Tibial nerve (tissue), 4 donors: ENCODE measurements at regions not wholly inside any gene's neighbourhood (a gene's known extent, or its start where the extent isn't known, plus 50 kb on each side); places are given as distances from the start of the nearest gene placed in this dataset.
A peak's percentile ranks its signal among the peaks of the same experiment; 100 is the strongest.

ENCODE experiments used
- DNase-seq, 2 donors: peaks; one replicate each; pipeline ENCODE4 v3.0.0-alpha.2; 2019; ENCODE audit warnings: low spot score in 2 of 2
- H3K27ac ChIP-seq, 4 donors: fragments of 200-600 bp; sonication (generic) in 3 of 4; one replicate each; pipeline ENCODE4 v1.5.1; 2017 to 2019; ENCODE audit warnings: mild to moderate bottlenecking in 1 of 4
- H3K27me3 ChIP-seq, 2 donors: fragments of 200-600 bp; sonication (generic) in 1 of 2; one replicate each; pipeline versions ENCODE4 v1.5.1 to v1.6.0; 2017 to 2019
- H3K36me3 ChIP-seq, 3 donors: fragments of 200-600 bp; sonication (generic); one replicate each; pipeline ENCODE4 v1.5.1; 2018 to 2019
- H3K4me1 ChIP-seq, 4 donors: fragments of 200-600 bp; sonication (generic) in 3 of 4; one replicate each; pipeline ENCODE4 v1.5.1; 2017 to 2019
- H3K4me3 ChIP-seq, 4 donors: fragments of 200-600 bp; sonication (generic) in 3 of 4; one replicate each; pipeline ENCODE4 v1.5.1; 2017 to 2019; ENCODE audit warnings: mild to moderate bottlenecking in 1 of 4, moderate library complexity in 1 of 4
- H3K9me3 ChIP-seq, 4 donors: fragments of 200-600 bp; sonication (generic) in 3 of 4; one replicate each; pipeline ENCODE4 v1.5.1; 2017 to 2019
- EP300 ChIP-seq, 2 donors: sonication (generic); formaldehyde crosslinking; IDR thresholded peaks; one replicate each; pipeline ENCODE4 v1.6.1; 2017; ENCODE audit warnings: antibody characterized with exemption in 2 of 2, mild to moderate bottlenecking in 1 of 2
- POLR2A ChIP-seq, 2 donors: fragments of 450-650 bp; IDR thresholded peaks; one replicate each; pipeline ENCODE4 v1.6.1; 2017; ENCODE audit warnings: antibody characterized with exemption in 2 of 2, mild to moderate bottlenecking in 2 of 2, moderate library complexity in 2 of 2
- WGBS, 2 donors: methylation state at CpG; one replicate each; pipeline ENCODE4 v1.1.5; 2018; 5-methylcytosine and 5-hydroxymethylcytosine counted together
- TF ChIP-seq, protein P1 (sequence below), 5 experiments: fragments of 200-600 bp in 3 of 5; fragments of 450-650 bp in 2 of 5; sonication (generic) in 3 of 5; IDR thresholded peaks; one replicate each; pipeline ENCODE4 v1.5.1; 2016 to 2019; ENCODE audit warnings: antibody characterized with exemption in 5 of 5, mild to moderate bottlenecking in 3 of 5, moderate library complexity in 2 of 5

DNA sequence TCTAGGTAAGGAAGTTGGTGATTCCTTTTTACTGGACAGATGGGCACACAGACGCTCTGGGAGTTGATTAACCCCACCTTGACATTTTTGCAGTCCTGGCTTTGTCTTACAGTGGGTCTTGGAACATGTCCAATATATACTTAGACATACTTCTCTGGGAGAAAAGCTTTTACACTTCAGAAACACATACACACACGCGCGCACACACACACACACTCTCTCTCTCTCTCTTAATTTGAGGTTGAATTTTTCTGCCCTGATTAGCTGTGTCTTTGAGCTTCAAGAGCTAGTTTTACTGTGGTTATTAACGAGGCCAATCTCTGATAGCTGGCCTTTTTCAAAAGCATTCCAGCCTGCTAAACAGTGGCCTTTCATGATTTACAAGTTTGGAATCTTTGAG is 215.0 kb downstream of the MYCN start:
- Histone ChIP-seq H3K4me1 (no peaks in the 10 kb centered on the region), H3K27ac (no peak overlapping the region), H3K27me3 (no peaks in the 10 kb centered on the region), H3K36me3 (no peaks in the 10 kb centered on the region), H3K4me3 (no peak overlapping the region), H3K9me3 (no peaks in the 10 kb centered on the region)
- TF ChIP-seq, protein P1, sequence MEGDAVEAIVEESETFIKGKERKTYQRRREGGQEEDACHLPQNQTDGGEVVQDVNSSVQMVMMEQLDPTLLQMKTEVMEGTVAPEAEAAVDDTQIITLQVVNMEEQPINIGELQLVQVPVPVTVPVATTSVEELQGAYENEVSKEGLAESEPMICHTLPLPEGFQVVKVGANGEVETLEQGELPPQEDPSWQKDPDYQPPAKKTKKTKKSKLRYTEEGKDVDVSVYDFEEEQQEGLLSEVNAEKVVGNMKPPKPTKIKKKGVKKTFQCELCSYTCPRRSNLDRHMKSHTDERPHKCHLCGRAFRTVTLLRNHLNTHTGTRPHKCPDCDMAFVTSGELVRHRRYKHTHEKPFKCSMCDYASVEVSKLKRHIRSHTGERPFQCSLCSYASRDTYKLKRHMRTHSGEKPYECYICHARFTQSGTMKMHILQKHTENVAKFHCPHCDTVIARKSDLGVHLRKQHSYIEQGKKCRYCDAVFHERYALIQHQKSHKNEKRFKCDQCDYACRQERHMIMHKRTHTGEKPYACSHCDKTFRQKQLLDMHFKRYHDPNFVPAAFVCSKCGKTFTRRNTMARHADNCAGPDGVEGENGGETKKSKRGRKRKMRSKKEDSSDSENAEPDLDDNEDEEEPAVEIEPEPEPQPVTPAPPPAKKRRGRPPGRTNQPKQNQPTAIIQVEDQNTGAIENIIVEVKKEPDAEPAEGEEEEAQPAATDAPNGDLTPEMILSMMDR (IDR thresholded peaks at IDR 0.05), result no peak
- TF ChIP-seq POLR2A (IDR thresholded peaks at IDR 0.05), result no peak
- no peak for TF ChIP-seq EP300 (IDR thresholded peaks at IDR 0.05)
- DNase-seq, result peak in 1 of 2 donors; percentile 1
- WGBS, 2 donors, result 53 to 54% methylated on average over 5 of the region's 5 CpGs

DNA sequence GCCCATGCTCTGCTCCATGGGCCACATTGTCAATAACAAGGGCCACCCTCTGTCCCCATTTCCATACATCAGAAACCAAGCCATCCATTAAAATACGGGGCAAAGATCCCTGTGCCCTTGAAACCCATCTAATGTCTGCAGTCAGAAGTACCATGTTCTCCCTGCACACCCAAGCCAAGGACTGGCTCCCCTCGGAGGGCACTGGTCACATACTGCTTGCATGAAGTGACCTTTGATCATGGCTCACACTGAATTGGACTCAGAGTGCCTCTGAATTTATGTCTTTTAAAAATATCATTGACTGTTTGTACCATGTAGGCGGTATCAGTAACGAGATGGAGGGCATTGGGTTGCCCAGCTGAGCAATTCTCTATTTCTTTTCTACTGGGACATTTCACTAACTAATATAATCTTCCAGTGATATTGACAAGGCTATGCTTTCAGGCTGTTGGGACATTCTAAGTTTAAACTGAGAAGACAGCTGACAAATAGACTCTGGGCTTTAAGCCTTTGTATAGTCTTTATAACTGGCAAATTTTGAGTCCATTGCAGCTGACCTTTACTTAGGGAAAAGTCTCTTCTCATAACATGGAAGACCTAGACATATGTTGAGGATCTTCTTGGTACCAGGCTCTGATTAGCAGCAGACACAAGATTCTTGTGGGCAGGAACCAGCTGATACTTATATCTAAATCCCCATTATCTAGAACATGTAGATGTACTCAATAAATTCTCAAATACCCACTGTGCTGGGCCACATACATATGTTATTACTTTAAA is 214.3 kb downstream of the MYCN start:
- TF ChIP-seq, protein P1 (IDR thresholded peaks at IDR 0.05), result no peak
- no peak for TF ChIP-seq EP300 (IDR thresholded peaks at IDR 0.05)
- TF ChIP-seq POLR2A (IDR thresholded peaks at IDR 0.05), result no peak
- no peaks in the 10 kb centered on the region for H3K36me3 ChIP-seq
- DNase-seq, result no peak
- 80 to 85% methylated on average over 4 of the region's 4 CpGs for WGBS, 2 donors
- no peak overlapping the region for H3K4me3 ChIP-seq
- H3K27me3 ChIP-seq, result no peaks in the 10 kb centered on the region
- H3K4me1 ChIP-seq, result no peaks in the 10 kb centered on the region
- H3K9me3 ChIP-seq, result no peaks in the 10 kb centered on the region
- no peak overlapping the region for H3K27ac ChIP-seq

DNA sequence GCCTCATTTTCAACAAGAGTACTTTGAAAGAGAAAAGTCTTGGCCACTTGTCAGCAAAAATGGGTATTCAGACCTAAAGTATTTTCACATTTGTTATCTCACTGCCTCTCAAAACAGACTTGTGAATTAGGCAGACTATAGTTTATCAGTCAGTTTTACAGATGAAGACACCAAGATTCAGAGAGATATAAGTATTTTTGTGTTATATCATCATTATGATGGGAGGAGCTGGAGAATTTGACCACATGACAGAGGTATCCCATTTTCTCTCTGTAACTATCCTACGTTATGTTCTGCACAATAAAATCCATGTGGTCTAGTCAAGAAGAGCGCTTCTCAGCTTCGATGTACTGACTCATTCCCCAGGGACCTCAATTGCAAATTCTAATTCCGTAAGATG is 213.7 kb downstream of the MYCN start:
- TF ChIP-seq, protein P1 (IDR thresholded peaks at IDR 0.05), result no peak
- TF ChIP-seq POLR2A (IDR thresholded peaks at IDR 0.05) (no peak), EP300 (IDR thresholded peaks at IDR 0.05) (no peak)
- no peak overlapping the region for H3K27ac ChIP-seq
- peak in 1 of 2 donors; percentile 1 for DNase-seq
- no peaks in the 10 kb centered on the region for H3K4me1 ChIP-seq
- no peak overlapping the region for H3K4me3 ChIP-seq
- H3K27me3 ChIP-seq, result no peaks in the 10 kb centered on the region
- H3K36me3 ChIP-seq, result no peaks in the 10 kb centered on the region
- no peaks in the 10 kb centered on the region for H3K9me3 ChIP-seq
- 94% methylated on average over 4 of the region's 4 CpGs for WGBS, 2 donors

DNA sequence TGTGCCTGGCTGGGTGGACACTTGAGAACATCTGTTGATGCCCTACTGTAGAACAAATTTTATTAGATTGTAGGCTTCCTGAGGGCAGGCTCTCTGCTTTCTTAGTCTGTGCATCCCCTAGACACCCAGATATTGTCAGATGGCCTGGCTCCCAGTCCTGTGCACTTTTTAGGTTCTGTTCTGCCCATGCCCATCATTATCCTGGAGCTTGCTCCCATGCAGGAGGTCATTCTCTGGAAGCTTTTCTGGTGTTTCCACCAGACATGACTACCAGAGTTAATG is 213.3 kb downstream of the MYCN start:
- TF ChIP-seq, protein P1 (IDR thresholded peaks at IDR 0.05), result no peak
- TF ChIP-seq EP300 (IDR thresholded peaks at IDR 0.05) (no peak), POLR2A (IDR thresholded peaks at IDR 0.05) (no peak)
- H3K4me1 ChIP-seq, result no peaks in the 10 kb centered on the region
- DNase-seq, result no peak
- no peaks in the 10 kb centered on the region for H3K27me3 ChIP-seq
- no peaks in the 10 kb centered on the region for H3K9me3 ChIP-seq
- H3K27ac ChIP-seq, result no peak overlapping the region
- no peak overlapping the region for H3K4me3 ChIP-seq
- no peaks in the 10 kb centered on the region for H3K36me3 ChIP-seq

DNA sequence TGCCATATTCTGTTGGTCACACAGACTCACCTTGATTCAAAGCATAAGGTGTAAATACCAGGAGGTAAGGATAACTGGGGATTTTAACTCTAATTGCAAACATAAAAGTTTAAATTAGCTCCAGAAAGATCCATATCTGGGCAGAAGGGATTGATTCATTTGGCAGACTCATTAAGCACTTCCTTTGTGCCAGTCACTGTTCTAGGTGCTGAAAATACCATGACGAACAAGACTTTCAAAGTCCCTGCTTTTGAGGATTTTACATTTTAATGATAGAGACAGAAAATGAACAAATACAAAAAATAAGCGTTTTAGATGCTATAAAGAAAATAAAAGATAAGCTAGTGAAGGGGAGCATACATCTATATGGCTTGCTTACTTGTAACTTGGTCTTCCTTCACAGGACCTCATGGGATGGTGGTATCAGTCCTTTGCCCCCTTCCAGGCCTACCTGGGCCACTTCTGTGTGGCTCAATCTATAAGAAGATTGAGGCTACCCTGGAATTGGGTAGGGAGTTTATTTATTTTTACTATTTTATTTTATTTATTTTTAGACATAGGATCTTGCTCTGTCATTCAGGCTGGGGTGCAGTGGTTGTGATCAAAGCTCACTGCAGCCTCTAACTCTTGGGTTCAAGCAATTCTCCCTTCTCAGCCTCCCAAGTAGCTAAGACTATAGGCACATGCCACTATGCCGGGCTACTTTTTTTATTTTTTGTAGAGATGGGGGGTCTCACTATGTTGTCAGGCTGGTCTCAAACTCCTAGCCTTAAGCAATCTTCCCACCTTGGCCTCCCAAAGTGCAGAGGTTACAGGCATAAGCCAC is 212.8 kb downstream of the MYCN start:
- no peak overlapping the region for H3K27ac ChIP-seq
- 75 to 76% methylated on average over 3 of the region's 3 CpGs for WGBS, 2 donors
- no peaks in the 10 kb centered on the region for H3K9me3 ChIP-seq
- TF ChIP-seq EP300 (IDR thresholded peaks at IDR 0.05) (no peak), POLR2A (IDR thresholded peaks at IDR 0.05) (no peak)
- TF ChIP-seq, protein P1 (IDR thresholded peaks at IDR 0.05), result no peak
- DNase-seq, result no peak
- H3K4me3 ChIP-seq, result no peak overlapping the region
- H3K36me3 ChIP-seq, result no peaks in the 10 kb centered on the region
- no peaks in the 10 kb centered on the region for H3K27me3 ChIP-seq
- H3K4me1 ChIP-seq, result no peaks in the 10 kb centered on the region
